Right kidney (tissue), 1 donor: ENCODE measurements at regions not wholly inside any gene's neighbourhood (a gene's known extent, or its start where the extent isn't known, plus 50 kb on each side); places are given as distances from the start of the nearest gene placed in this dataset.

ENCODE experiments used
- DNase-seq: peaks from one replicate; pipeline ENCODE4 v3.0.0-alpha.2; 2016

- DNase-seq: no peak
Observed at GRCh38 chr13:38519229-38519911, 167.5 kb upstream of the FREM2 start.

- no peak for DNase-seq
Observed at GRCh38 chr13:38520041-38520440, 166.8 kb upstream of the FREM2 start.

- no peak for DNase-seq
Observed at GRCh38 chr13:38527140-38527539, 159.7 kb upstream of the FREM2 start.

GRCh38 chr13:38528986-38529385 lies 157.9 kb upstream of the FREM2 start:
- DNase-seq: no peak

GRCh38 chr13:38530492-38530891 lies 156.4 kb upstream of the FREM2 start:
- no peak for DNase-seq

GRCh38 chr13:38535261-38535660 lies 151.6 kb upstream of the FREM2 start:
- no peak for DNase-seq

- no peak for DNase-seq
Observed at GRCh38 chr13:38537051-38537450, 149.8 kb upstream of the FREM2 start.

- DNase-seq: no peak
Observed at GRCh38 chr13:38538422-38538821, 148.5 kb upstream of the FREM2 start.

- no peak for DNase-seq
Observed at GRCh38 chr13:38539632-38540031, 147.2 kb upstream of the FREM2 start.

- no peak for DNase-seq
Observed at GRCh38 chr13:38542601-38543000, 144.3 kb upstream of the FREM2 start.

- DNase-seq: no peak
Observed at GRCh38 chr13:38543561-38543960, 143.3 kb upstream of the FREM2 start.

GRCh38 chr13:38563739-38564138 lies 123.1 kb upstream of the FREM2 start:
- no peak for DNase-seq

- DNase-seq: no peak
Observed at GRCh38 chr13:38564256-38565150, 122.4 kb upstream of the FREM2 start.

GRCh38 chr13:38566023-38566422 lies 120.9 kb upstream of the FREM2 start:
- DNase-seq: no peak

- DNase-seq: no peak
Observed at GRCh38 chr13:38566519-38566918, 120.4 kb upstream of the FREM2 start.

- DNase-seq: no peak
Observed at GRCh38 chr13:38570706-38571105, 116.2 kb upstream of the FREM2 start.

GRCh38 chr13:38575427-38575826 lies 111.5 kb upstream of the FREM2 start:
- DNase-seq: no peak

- no peak for DNase-seq
Observed at GRCh38 chr13:38577048-38577447, 109.8 kb upstream of the FREM2 start.

GRCh38 chr13:38582133-38582532 lies 104.7 kb upstream of the FREM2 start:
- peak; percentile 17 for DNase-seq

- no peak for DNase-seq
Observed at GRCh38 chr13:38590230-38590629, 96.6 kb upstream of the FREM2 start.

GRCh38 chr13:38590796-38591507 lies 95.9 kb upstream of the FREM2 start:
- DNase-seq: no peak

- no peak for DNase-seq
Observed at GRCh38 chr13:38602266-38602665, 84.6 kb upstream of the FREM2 start.
